Fibroblast of villous mesenchyme (primary cell): ENCODE measurements at regions not wholly inside any gene's neighbourhood (a gene's known extent, or its start where the extent isn't known, plus 50 kb on each side); places are given as distances from the start of the nearest gene placed in this dataset.
"Not testable (repeated sequence)": the region's sequence is repeated elsewhere in the genome, so short reads cannot be mapped to it uniquely, and the experiment has no call there.

Experiments used
- DNase-seq: peaks from one replicate; pipeline ENCODE4 v3.0.0-alpha.2; 2010; ENCODE audit warnings: low read depth
- H3K4me3 ChIP-seq: 2 replicates; pipeline ENCODE4 v1.5.1; 2011; ENCODE audit warnings: low read depth, mild to moderate bottlenecking, low read length
- TF ChIP-seq, protein P1 (sequence below): IDR thresholded peaks from 2 replicates; pipeline ENCODE4 v1.5.1; 2012; ENCODE audit warnings: low read depth, mild to moderate bottlenecking, low read length; ENCODE audit not compliant: insufficient read depth

DNA sequence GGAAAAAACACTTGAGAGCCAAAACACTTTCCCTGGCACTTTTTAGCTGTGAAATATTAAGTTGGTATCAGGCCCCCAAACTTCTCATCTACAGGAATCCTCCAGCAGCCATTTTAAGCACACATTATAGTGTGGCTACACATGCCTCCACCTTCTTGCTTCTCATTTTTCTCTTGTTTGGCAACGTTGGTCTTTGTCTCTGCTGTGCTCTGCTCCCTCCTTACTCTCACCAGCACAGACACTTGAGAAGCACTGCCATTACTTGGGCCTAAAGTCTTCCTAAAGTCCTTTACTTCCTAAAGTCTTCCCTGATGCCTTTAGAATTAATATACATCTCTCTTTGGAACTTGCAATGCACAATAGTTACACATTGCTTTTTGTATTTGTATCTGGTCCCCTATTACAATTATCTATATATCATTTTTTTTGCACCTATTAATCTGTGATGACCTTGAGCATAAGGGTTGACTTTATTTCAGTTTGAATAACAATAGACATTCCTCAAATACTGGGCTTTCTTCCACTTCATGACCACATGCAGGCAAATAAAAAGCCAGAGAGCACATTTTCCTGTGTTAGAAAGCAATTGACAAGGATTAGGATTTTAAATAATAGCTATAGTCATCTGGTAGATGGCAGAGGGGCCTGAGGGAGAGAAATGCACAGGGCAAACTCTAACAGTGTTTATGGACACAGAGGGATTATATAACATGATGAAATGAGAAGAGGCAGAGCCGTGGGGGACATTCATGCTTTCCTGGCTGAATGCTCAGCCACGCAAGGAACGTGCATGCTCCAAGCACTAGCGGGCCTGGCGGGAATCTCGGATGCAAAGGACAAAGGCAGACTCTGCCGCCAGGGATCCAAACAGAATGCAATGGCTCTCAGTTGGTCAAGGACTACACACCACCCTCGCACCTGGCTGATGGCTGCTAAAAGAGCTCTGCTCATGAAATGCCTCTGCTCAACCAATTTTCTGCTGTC, 99.3 kb downstream of the CDC14C start:
- no peak for DNase-seq
- H3K4me3 ChIP-seq: no peak overlapping the region
- TF ChIP-seq, protein P1, sequence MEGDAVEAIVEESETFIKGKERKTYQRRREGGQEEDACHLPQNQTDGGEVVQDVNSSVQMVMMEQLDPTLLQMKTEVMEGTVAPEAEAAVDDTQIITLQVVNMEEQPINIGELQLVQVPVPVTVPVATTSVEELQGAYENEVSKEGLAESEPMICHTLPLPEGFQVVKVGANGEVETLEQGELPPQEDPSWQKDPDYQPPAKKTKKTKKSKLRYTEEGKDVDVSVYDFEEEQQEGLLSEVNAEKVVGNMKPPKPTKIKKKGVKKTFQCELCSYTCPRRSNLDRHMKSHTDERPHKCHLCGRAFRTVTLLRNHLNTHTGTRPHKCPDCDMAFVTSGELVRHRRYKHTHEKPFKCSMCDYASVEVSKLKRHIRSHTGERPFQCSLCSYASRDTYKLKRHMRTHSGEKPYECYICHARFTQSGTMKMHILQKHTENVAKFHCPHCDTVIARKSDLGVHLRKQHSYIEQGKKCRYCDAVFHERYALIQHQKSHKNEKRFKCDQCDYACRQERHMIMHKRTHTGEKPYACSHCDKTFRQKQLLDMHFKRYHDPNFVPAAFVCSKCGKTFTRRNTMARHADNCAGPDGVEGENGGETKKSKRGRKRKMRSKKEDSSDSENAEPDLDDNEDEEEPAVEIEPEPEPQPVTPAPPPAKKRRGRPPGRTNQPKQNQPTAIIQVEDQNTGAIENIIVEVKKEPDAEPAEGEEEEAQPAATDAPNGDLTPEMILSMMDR: no peak

DNA sequence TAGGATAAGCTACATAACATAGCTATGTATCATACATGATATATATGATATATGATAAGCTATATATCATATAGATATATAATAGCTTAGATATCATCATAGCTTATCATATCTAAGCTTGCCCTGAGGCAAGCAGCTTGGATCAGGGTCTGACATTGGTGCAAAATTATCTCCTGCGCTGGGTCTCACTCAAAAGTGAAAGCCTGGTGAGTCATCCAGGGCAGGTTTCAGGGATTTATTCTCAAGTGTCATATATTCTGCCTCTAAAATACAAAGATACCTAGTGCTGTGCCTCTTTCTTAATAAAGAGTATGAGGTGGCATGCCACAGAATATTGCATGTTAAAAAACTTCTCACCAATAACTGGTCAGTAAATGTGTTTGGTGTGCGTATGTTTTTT, 105.9 kb downstream of the CDC14C start:
- no peak for DNase-seq
- TF ChIP-seq, protein P1: no peak
- no peak overlapping the region for H3K4me3 ChIP-seq

DNA sequence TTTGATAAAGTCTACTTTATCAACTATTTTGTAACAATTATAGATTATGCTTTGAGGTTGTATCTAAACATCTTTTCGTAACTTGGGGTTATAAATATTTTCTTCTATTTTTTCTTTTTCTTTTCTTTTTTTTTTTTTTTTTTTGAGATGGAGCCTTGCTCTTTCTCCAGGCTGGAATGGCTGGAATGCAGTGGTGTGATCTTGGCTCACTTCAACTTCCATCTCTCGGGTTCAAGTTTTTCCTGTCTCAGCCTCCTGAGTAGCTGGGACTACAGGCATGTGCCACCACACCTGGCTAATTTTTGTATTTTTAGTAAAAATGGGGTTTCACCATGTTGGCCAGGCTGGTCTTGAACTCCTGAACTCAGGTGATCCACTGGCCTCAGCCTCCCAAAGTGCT, 108.8 kb downstream of the CDC14C start:
- DNase-seq, H3K4me3 ChIP-seq: not testable (repeated sequence)

DNA sequence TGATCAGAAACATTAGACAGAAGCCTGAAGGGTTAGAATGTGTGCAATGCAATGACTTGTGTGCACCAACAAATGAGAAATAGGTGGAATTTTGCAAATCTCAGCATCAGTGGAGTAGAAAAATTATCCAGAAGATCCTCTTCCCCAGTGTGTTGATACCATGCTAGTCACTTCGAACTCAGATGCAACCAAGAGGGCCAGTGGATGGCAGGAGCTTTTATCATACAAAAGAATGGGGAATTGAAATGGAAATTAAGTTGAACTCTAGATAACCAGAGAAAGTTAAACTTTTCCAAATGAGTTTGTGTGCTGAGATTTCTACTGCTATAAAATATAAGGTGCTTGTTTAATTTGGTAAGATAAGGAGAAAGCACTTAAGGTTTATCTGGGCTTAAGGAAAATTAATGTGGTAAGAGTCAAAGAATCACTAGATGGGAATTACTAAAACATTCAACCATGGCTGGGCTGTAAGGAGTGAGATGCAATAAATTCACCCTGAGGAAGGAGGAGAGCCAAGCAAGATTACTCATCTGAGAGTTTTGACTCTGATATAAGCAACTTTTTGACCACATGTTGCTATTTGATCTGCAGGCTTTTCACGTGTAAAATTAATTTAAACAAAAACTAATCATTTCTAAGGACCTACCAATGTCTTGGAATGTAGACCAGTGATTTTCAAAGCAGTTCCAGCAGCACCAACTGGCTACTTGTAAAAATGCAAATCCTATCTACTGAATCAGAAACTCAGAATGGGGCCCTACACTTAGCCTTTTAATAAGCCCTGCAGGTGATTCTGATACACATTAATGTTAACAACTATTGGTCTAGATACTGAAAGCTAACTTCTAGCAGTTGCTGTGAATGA, 113.2 kb downstream of the CDC14C start:
- H3K4me3 ChIP-seq: no peak overlapping the region
- TF ChIP-seq, protein P1: no peak
- DNase-seq: no peak

DNA sequence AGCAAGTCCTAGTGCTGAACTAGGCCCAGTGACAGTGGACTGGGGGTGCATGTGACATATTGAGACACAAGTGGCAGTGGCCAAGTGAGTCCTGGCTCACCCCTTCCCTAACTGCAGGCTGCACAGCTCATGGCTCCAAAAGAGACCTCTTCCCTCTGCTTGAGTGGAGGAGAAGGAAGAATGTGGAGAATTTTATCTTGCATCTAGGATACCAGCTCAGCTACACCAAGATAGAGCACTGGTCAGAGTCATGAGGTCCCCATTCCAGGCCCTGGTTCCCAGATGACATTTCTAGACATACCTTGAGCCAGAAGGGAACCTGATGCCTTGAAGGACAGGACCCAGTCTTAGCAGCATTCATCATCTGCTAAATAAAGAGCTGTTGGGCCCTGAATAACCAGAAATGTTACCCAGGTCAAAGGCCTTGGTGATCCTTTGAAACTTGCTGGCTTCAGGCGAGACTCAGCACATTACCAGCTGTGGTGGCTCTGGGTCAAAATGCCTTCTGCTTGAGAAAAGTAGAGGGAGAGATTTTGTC, 114.5 kb downstream of the CDC14C start:
- DNase-seq: no peak
- no peak overlapping the region for H3K4me3 ChIP-seq
- TF ChIP-seq, protein P1: no peak

DNA sequence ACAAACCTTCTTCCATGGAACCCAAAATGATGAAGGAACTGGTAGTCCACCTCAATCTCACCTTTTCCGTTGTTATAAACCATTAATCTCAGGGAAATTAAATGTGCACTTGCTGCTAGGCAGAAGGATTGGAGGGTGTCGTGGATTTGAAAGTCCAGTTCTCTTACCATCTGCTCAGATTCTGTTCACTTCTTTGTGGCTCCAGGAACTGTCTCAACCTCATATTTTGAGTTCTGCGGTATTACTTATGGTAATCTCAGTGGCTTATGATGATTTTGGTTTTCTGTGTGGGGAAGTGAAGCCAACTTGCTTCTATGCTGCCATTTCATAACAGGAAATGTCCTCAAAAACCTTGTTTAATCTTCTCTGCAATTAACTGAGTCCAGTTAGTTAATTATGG, 136.4 kb downstream of the CDC14C start:
- no peak for DNase-seq
- TF ChIP-seq, protein P1: no peak
- H3K4me3 ChIP-seq: no peak overlapping the region

DNA sequence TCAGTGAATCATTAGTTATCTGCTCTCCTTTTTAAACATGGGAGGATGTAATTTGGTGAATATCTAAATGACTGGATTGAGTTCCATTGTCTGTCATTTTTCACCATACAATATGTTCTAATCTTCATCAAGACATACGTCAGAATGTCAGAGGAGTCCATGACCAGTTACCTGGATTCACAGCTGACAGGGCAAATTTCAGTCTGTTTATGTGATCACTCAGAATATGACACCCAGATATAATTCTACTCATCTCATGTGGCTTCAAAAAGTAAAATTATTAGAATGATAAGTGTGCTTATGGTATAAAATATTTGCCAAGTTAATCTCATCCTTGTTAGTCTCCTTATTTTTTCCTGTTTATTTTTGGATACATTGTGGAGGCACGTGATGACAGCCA, 150.2 kb downstream of the CDC14C start:
- H3K4me3 ChIP-seq: no peak overlapping the region
- no peak for DNase-seq
- TF ChIP-seq, protein P1: no peak
